ENCODE measurements at regions not wholly inside any gene's neighbourhood (a gene's known extent, or its start where the extent isn't known, plus 50 kb on each side); places are given as distances from the start of the nearest gene placed in this dataset.

DNA sequence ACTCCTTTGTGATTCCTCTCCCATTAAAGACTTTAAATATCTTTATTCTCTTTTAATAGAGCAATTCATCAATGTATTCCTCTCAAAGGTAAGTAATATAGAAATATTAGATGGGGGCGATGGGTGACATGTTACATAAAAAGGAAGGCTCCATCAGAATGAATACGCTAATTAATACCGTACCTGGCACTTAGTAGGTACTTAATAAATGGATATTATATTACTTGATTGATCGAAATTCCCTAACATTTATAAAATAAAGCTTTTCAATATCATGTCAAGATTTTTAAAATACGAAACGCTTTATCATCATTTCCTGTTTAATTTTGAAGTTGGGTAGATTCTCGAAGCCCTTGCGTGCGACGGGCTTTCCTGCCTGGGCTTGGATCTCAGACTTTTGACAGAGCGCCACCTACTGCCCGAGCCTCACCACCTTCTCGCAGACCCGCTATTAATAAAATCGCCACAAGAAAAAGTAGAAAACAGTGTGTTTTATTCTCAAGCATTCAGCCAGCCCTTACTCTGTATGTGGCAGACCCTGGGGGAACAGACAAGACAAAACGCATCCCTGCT, 99.4 kb downstream of the C5orf15 start:
- Mint-ChIP-seq H3K4me3 (ENCODE audit: unreplicated experiment) (no peak overlapping the region), H3K27ac (ENCODE audit: unreplicated experiment) (peak overlapping the region; percentile 52)
- TF ChIP-seq, protein P1, sequence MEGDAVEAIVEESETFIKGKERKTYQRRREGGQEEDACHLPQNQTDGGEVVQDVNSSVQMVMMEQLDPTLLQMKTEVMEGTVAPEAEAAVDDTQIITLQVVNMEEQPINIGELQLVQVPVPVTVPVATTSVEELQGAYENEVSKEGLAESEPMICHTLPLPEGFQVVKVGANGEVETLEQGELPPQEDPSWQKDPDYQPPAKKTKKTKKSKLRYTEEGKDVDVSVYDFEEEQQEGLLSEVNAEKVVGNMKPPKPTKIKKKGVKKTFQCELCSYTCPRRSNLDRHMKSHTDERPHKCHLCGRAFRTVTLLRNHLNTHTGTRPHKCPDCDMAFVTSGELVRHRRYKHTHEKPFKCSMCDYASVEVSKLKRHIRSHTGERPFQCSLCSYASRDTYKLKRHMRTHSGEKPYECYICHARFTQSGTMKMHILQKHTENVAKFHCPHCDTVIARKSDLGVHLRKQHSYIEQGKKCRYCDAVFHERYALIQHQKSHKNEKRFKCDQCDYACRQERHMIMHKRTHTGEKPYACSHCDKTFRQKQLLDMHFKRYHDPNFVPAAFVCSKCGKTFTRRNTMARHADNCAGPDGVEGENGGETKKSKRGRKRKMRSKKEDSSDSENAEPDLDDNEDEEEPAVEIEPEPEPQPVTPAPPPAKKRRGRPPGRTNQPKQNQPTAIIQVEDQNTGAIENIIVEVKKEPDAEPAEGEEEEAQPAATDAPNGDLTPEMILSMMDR (IDR thresholded peaks at IDR 0.05), result peak; percentile 92

DNA sequence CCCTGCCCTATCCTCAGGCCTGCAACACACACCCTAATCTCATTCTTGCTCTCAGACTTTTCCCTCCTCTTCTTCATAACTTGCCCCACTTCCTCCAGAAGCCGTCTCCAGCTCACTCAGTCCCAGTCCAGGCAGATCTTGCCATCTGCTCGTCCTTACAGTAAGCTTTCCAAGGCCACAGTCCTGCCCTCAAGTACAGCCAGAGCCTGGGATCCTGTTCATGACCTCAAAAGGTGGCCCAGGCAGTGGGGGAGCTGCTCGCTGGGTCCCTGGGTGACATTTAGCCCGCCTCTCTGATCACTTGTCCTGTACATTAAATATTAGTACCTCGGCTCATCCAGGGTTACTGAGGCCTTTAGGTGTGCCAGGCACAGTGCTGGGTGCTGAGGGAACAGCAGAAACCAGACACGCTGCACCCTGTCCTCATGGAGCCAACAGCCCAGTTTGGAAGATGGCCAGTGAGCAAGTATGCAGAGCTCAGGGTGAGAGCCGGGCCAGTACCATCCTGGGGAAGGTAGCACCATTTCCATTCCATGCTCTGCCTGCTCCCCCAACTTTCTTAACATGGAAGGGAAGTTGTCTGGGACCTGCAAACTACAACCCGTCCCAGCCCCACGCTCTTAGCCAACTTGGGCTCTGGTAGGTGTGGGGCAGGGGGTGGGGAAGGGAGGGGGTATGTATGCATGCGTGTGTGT, 100.4 kb downstream of the C5orf15 start:
- Mint-ChIP-seq H3K36me3 (ENCODE audit: low read depth) (no peaks in the 10 kb centered on the region), H3K4me1 (ENCODE audit: low read depth) (peaks cover 34% of the 10 kb centered on the region), H3K27me3 (ENCODE audit: low read depth) (peaks cover 2% of the 10 kb centered on the region), H3K9me3 (ENCODE audit: low read depth) (no peaks in the 10 kb centered on the region), H3K4me3 (ENCODE audit: unreplicated experiment) (no peak overlapping the region), H3K27ac (ENCODE audit: unreplicated experiment) (no peak overlapping the region)
- no peak for DNase-seq (ENCODE audit: low spot score)
- TF ChIP-seq, protein P1 (IDR thresholded peaks at IDR 0.05), result no peak

More for the DNA sequence above, 99.4 kb downstream of the C5orf15 start:
- Mint-ChIP-seq H3K36me3 (ENCODE audit: low read depth) (peaks cover 1% of the 10 kb centered on the region), H3K9me3 (ENCODE audit: low read depth) (peaks cover 2% of the 10 kb centered on the region), H3K27me3 (ENCODE audit: low read depth) (peaks cover 2% of the 10 kb centered on the region), H3K4me1 (ENCODE audit: low read depth) (peaks cover 43% of the 10 kb centered on the region)
- DNase-seq (ENCODE audit: low spot score), result no peak

DNA sequence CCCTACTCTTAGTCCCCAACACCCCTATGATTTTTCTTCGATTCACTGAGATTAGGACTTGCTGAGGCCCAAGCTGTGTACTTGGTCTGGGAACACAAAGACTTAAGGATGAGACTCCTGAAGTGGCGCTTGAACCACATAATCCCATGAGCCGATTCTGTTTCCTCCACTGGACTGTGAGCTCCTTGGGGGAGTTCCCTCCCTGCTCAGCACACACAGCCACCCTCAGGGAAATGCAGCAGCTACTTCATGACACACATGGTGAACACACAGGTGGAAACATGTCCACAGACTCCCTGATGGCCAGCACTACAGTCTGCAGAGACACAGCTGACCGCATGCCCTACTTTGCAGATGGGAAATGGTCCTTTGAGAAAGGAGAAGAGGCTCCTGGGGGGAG, 101.1 kb downstream of the C5orf15 start:
- Mint-ChIP-seq H3K27ac (ENCODE audit: unreplicated experiment) (no peak overlapping the region), H3K36me3 (ENCODE audit: low read depth) (no peaks in the 10 kb centered on the region), H3K4me3 (ENCODE audit: unreplicated experiment) (no peak overlapping the region), H3K4me1 (ENCODE audit: low read depth) (peaks cover 27% of the 10 kb centered on the region), H3K9me3 (ENCODE audit: low read depth) (no peaks in the 10 kb centered on the region), H3K27me3 (ENCODE audit: low read depth) (peaks cover 2% of the 10 kb centered on the region)
- no peak for DNase-seq (ENCODE audit: low spot score)
- TF ChIP-seq, protein P1 (IDR thresholded peaks at IDR 0.05), result no peak

DNA sequence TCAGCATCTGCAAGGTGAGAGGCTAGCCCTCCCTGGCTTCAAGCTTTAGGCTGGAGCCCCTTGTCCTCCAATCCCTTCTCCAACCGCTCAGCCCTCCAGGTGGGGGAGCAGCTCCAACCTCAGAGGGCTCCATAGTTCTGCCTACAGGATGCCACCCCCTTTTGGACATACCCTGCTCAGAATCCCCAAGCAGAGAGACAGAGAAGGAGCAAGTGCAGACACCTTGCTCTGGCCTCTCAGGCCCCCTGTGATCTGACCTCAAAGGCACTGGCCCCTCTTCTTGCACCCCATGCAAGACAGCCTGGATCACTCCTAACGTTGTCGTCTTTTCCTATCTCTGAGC, 101.6 kb downstream of the C5orf15 start:
- peaks cover 2% of the 10 kb centered on the region for H3K27me3 Mint-ChIP-seq (ENCODE audit: low read depth)
- no peak overlapping the region for H3K4me3 Mint-ChIP-seq (ENCODE audit: unreplicated experiment)
- TF ChIP-seq, protein P1 (IDR thresholded peaks at IDR 0.05), result no peak
- no peaks in the 10 kb centered on the region for H3K9me3 Mint-ChIP-seq (ENCODE audit: low read depth)
- no peaks in the 10 kb centered on the region for H3K36me3 Mint-ChIP-seq (ENCODE audit: low read depth)
- no peak overlapping the region for H3K27ac Mint-ChIP-seq (ENCODE audit: unreplicated experiment)
- DNase-seq (ENCODE audit: low spot score), result no peak
- peaks cover 22% of the 10 kb centered on the region for H3K4me1 Mint-ChIP-seq (ENCODE audit: low read depth)

DNA sequence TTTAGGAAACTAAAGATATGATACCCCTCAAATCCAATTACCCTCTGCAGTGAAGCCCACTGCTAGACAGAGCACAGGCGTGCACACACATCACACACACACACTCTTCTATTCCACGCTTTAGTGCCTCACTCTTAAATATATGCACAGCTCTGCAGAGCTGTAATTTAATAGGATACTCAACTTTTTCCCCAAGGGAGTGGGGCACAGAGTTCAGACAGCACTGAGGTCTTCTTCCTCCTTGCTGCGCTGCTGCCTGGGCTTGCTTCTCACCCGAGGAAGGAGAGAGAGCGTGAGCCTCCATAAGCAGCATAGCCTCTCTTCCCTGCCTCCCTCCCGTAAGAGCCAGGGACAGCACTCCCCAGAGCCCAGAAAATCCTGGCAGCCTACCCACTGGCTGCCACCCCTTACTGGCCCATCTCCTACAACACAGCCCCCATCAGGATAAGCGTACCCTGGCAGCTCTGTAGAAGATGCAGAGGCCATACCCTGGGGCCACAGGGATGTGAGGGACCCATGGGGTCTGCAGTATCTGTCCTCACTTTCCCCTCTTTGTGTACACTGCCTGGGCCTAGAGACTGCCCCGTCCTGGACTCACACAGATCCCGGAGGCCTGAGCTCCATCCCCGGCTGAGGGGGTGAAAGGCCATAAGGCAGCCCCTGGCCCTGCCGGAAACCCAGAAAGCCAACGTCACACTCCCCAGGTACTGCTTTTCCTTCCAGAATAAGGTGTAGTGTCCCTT, 102.1 kb downstream of the C5orf15 start:
- no peak overlapping the region for H3K4me3 Mint-ChIP-seq (ENCODE audit: unreplicated experiment)
- peaks cover 18% of the 10 kb centered on the region for H3K4me1 Mint-ChIP-seq (ENCODE audit: low read depth)
- H3K27ac Mint-ChIP-seq (ENCODE audit: unreplicated experiment), result no peak overlapping the region
- no peaks in the 10 kb centered on the region for H3K36me3 Mint-ChIP-seq (ENCODE audit: low read depth)
- TF ChIP-seq, protein P1 (IDR thresholded peaks at IDR 0.05), result no peak
- H3K9me3 Mint-ChIP-seq (ENCODE audit: low read depth), result no peaks in the 10 kb centered on the region
- H3K27me3 Mint-ChIP-seq (ENCODE audit: low read depth), result peaks cover 2% of the 10 kb centered on the region
- no peak for DNase-seq (ENCODE audit: low spot score)

Data from chondrocyte (in vitro differentiated cells).